Right atrium auricular region (tissue), 2 donors: ENCODE measurements at regions not wholly inside any gene's neighbourhood (a gene's known extent, or its start where the extent isn't known, plus 50 kb on each side); places are given as distances from the start of the nearest gene placed in this dataset.
"Not testable (repeated sequence)": the region's sequence is repeated elsewhere in the genome, so short reads cannot be mapped to it uniquely, and the experiment has no call there.

Source experiments
- DNase-seq: peaks from one replicate; pipeline ENCODE4 v3.0.0-alpha.2; 2019; ENCODE audit warnings: low spot score
- H3K27ac ChIP-seq, 2 donors: fragments of 200-600 bp; sonication (generic); 1 replicate in 1 of 2; 2 replicates in 1 of 2; pipeline ENCODE4 v1.5.1; 2016 to 2019
- H3K27me3 ChIP-seq, 2 donors: fragments of 200-600 bp; sonication (generic); one replicate each; pipeline versions ENCODE4 v1.5.1 to v1.6.0; 2017 to 2019
- H3K36me3 ChIP-seq: fragments of 200-600 bp; sonication (generic); one replicate; pipeline ENCODE4 v1.5.1; 2016
- H3K4me1 ChIP-seq, 2 donors: fragments of 200-600 bp; sonication (generic); one replicate each; pipeline versions ENCODE4 v1.5.1 to v1.6.0; 2017 to 2019
- H3K4me3 ChIP-seq, 2 donors: fragments of 200-600 bp; sonication (generic); 1 replicate in 1 of 2; 2 replicates in 1 of 2; pipeline ENCODE4 v1.5.1; 2017 to 2019; ENCODE audit warnings: mild to moderate bottlenecking in 1 of 2, moderate library complexity in 1 of 2
- H3K9me3 ChIP-seq, 2 donors: fragments of 200-600 bp; sonication (generic); one replicate each; pipeline ENCODE4 v1.5.1; 2019
- CTCF ChIP-seq, 2 donors: fragments of 200-600 bp; sonication (generic); IDR thresholded peaks; one replicate each; pipeline ENCODE4 v1.5.1; 2019; ENCODE audit warnings: antibody characterized with exemption in 2 of 2

- no peaks in the 10 kb centered on the region for H3K4me1 ChIP-seq
- TF ChIP-seq CTCF (IDR thresholded peaks at IDR 0.05), result no peak
- no peaks in the 10 kb centered on the region for H3K27me3 ChIP-seq
- no peak for DNase-seq
- H3K4me3 ChIP-seq, result no peak overlapping the region
- H3K36me3 ChIP-seq, result no peaks in the 10 kb centered on the region
- no peak overlapping the region for H3K27ac ChIP-seq
- H3K9me3 ChIP-seq, result no peaks in the 10 kb centered on the region
Observed at GRCh38 chrX:127207326-127207725, 387.8 kb downstream of the PRR32 start.

- H3K27me3 ChIP-seq, H3K4me1 ChIP-seq, H3K4me3 ChIP-seq, DNase-seq, H3K36me3 ChIP-seq, H3K27ac ChIP-seq: not testable (repeated sequence)
- peaks cover 0 to 14% of the 10 kb centered on the region in 2 donors for H3K9me3 ChIP-seq
Observed at GRCh38 chrX:127221821-127222220, 402.3 kb downstream of the PRR32 start.

- no peak for TF ChIP-seq CTCF (IDR thresholded peaks at IDR 0.05)
- H3K27me3 ChIP-seq, result no peaks in the 10 kb centered on the region
Observed at GRCh38 chrX:127243654-127244053, 424.1 kb downstream of the PRR32 start.

GRCh38 chrX:127259742-127260141, 440.2 kb downstream of the PRR32 start:
- no peak for TF ChIP-seq CTCF (IDR thresholded peaks at IDR 0.05)
- Histone ChIP-seq H3K36me3 (no peaks in the 10 kb centered on the region), H3K4me3 (no peak overlapping the region), H3K27me3 (no peaks in the 10 kb centered on the region), H3K4me1 (no peaks in the 10 kb centered on the region), H3K9me3 (peaks cover 0 to 17% of the 10 kb centered on the region in 2 donors), H3K27ac (no peak overlapping the region)
- no peak for DNase-seq

More at GRCh38 chrX:127243654-127244053, 424.1 kb downstream of the PRR32 start:
- Histone ChIP-seq H3K27ac (no peak overlapping the region), H3K4me3 (no peak overlapping the region), H3K4me1 (no peaks in the 10 kb centered on the region), H3K36me3 (no peaks in the 10 kb centered on the region), H3K9me3 (no peaks in the 10 kb centered on the region)
- no peak for DNase-seq

GRCh38 chrX:127276326-127276725, 456.8 kb downstream of the PRR32 start:
- H3K36me3 ChIP-seq, result no peaks in the 10 kb centered on the region
- H3K9me3 ChIP-seq, result no peaks in the 10 kb centered on the region
- H3K4me3 ChIP-seq, result no peak overlapping the region
- H3K4me1 ChIP-seq, result no peaks in the 10 kb centered on the region
- DNase-seq, result no peak
- H3K27ac ChIP-seq, result no peak overlapping the region
- H3K27me3 ChIP-seq, result no peaks in the 10 kb centered on the region
- no peak for TF ChIP-seq CTCF (IDR thresholded peaks at IDR 0.05)

GRCh38 chrX:127300511-127300910, 481.0 kb downstream of the PRR32 start:
- no peaks in the 10 kb centered on the region for H3K9me3 ChIP-seq
- TF ChIP-seq CTCF (IDR thresholded peaks at IDR 0.05), result no peak
- no peak for DNase-seq
- no peaks in the 10 kb centered on the region for H3K36me3 ChIP-seq
- no peaks in the 10 kb centered on the region for H3K4me1 ChIP-seq
- no peak overlapping the region for H3K27ac ChIP-seq
- no peak overlapping the region for H3K4me3 ChIP-seq
- no peaks in the 10 kb centered on the region for H3K27me3 ChIP-seq
